ENCODE measurements at regions not wholly inside any gene's neighbourhood (a gene's known extent, or its start where the extent isn't known, plus 50 kb on each side); places are given as distances from the start of the nearest gene placed in this dataset.
"Not testable (repeated sequence)": the region's sequence is repeated elsewhere in the genome, so short reads cannot be mapped to it uniquely, and the experiment has no call there.

GRCh38 chr10:130261766-130262165 is 125.6 kb downstream of the GLRX3 start:
- DNase-seq = no peak

- DNase-seq = no peak
Observed at GRCh38 chr10:130263289-130263688, 127.1 kb downstream of the GLRX3 start.

DNA sequence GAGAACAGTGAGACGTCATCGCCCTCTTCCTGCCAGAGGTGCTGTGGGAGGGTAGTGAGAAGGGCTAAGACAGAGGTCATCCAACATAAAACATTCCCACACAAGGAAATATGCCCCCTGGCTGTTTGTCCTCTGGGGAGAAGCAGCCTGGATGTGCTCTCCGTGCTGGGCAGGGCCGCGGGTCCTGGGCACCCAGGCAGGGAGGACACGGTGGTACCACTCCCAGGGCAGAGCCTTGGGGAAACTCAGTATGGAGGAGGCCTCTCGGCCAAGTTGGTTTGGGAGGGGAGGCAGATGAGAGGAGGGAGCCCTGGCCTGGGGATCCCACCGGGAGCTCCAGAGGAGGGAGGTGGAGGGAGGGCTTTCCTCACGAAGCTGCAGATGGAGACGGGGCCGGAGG is 129.4 kb downstream of the GLRX3 start:
- DNase-seq = no peak

- no peak for DNase-seq
Observed at GRCh38 chr10:130282492-130283218, 146.5 kb downstream of the GLRX3 start.

DNA sequence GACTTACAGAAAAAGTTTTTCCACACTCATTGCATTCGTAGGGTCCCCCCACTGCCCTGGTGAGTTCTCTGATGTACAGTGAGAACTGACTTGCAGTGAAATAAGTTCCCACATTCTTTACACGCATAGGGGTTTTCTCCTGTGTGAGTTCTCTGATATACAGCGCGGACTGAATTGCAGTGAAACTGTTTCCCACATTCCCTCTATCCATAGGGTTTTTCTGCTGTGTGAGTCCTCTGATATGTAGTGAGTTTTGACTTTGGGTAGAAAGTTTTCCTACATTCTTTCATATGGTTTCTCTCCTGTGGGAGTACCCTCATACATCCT is 147.0 kb downstream of the GLRX3 start:
- no peak for DNase-seq

- DNase-seq = not testable (repeated sequence)
Observed at GRCh38 chr10:130295761-130296160, 159.6 kb downstream of the GLRX3 start.

- no peak for DNase-seq
Observed at GRCh38 chr10:130300608-130301020, 164.4 kb downstream of the GLRX3 start.

DNA sequence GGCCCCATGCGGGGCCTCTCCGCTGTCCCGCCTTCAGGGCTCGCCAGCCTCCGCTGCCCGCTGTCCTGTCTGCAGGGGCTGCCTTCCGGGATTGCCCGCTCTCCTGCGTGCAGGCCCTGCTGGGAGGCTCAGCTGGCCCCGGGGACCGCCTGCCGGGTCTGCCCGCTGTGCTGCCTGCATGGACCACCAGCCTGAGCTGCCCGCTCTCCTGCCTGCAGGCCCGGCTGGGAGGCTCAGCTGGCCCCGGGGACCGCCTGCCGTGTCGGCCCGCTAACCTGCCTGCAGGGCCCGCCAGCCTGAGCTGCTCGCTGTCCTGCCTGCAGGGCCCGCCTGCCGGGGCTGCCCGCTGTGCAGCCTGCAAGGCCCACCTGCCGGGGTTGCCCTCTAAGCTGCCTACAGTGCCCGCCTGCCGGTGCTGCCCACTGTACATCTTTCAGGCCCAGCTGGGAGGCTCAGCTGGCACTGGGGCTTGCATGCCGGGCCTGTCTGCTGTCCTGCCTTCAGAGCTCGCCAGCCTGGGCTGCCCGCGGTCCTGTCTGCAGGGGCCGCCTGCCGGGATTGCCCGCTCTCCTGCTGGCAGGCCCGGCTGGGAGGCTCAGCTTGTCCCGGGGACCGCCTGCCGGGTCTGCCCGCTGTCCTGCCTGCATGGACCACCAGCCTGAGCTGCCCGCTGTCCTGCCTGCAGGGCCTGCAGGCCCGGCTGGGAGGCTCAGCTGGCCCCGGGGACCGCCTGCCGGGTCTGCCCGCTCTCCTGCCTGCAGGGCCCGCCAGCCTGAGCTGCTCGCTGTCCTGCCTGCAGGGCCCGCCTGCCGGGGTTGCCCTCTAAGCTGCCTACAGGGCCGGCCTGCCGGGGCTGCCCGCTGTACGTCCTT is 165.1 kb downstream of the GLRX3 start:
- peak; percentile 71 for DNase-seq

- DNase-seq = no peak
Observed at GRCh38 chr10:130326954-130327353, 190.8 kb downstream of the GLRX3 start.

DNA sequence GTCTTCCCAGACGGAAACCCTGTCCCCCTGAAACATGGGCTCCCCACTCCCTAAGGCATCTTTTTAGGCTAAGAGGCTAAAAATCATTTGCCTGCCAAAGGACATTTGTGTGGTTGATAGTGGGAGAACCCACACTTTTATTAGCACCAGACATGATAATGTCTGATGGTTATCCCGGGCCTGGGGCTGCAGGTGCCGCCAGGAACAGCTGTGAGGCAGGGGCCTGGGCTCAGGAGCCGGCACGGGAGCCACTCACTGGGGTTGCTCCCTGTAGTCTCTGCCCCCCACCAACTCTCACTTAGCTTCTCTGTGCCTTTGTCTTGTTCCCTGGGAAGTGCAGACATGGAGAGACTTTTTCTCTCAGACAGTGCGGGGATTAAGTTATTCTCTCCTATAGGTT is 193.6 kb downstream of the GLRX3 start:
- no peak for DNase-seq

DNA sequence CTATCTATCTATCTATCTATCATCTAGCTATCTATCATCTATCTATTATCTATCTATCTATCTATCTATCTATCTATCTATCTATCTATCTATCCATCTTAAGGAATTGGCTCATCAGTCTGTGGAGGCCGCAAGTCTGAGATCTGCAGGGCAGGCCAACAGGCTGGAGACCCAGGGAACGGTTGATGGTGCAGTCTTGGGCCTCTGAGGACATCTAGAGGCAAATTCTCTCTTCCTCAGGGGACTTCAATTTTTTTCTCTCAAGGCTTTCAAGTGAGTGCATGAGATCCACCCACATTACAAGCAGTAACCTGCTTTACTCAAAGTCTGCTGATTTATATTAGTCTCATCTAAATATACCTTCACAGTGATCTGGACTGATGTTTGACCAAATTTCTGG is 197.0 kb downstream of the GLRX3 start:
- DNase-seq = no peak

DNA sequence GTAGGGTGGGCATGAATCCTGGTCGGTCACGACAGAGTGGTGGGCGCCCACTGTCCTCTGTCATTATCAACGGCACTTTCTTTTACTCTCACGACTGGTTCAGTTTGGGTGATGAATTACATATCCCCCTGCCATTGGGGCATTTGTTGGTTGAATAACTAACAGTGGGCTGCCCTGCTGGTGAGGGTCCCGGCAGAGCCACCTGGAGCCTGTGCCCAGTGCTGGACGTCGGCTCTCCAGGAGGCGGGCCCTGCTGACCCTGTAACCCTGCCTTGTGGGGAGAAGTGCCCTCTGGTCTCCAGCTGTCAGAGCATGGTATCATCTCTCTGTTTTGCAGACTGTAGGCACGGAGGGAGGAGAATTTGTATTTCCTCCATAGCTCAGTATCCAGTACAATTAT is 199.1 kb downstream of the GLRX3 start:
- DNase-seq = no peak

- DNase-seq = no peak
Observed at GRCh38 chr10:130336617-130337304, 200.6 kb downstream of the GLRX3 start.

DNA sequence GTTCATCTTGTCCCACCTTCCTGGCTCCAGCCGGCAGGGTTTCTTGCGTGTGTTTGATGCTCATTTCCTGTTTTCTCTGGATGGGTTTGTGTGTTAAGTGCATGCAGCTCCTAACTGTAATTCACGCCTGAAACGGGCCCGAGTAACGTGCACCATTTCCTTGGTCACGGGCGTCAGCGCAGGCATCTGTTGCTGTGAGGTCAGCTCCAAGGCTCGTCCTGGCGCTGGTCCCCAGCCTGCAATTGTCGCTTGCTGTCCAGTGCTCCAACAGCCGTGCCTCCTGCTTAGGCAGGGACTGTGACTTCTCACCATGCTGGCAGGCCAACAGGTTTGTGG is 201.1 kb downstream of the GLRX3 start:
- no peak for DNase-seq

DNA sequence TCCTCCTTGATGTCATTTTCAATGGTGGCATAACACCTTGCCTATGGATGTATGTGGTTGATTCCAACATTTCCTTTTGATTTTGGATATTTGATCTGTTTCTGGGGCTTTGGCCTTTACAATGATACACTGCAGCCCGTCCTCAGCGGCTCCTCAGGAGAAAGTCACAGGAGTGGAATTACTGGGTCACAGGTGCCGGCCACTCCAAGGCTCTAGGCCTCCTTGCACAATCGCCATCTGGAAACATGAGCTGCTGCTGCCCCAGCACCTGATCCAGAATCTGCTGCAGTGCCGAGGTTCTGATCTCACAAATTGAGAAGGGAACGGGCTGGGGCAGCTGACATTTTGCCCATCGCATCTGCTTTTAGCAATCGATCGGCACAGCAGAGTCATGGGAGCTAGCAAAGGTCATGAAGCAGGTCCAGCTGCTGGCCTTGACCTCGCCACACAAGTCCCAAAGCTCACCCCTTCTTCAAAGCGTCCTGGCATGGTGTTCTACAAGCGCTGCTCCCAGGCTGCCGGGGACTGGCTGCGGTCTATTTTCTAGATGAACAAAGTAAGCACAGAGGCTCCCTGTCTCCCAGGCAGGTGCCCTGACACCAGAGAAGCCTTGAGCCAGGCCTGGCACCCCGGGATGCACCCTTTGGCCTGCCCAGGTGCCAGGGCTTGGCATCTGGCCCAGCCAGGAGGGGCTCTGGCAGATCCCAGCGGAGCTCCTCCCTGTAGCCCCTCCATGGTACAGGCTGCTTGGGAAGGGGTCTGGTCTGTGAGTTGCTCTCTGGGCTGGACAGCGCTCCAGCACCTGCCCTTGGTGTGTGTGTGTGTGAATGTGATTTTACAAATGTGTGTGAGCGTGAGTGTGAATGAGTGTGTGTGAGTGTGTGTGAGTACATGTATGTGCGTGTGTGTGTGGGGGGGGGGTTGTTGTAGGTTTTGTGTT is 201.8 kb downstream of the GLRX3 start:
- DNase-seq = no peak

GRCh38 chr10:130338636-130339024 is 202.4 kb downstream of the GLRX3 start:
- DNase-seq = no peak

DNA sequence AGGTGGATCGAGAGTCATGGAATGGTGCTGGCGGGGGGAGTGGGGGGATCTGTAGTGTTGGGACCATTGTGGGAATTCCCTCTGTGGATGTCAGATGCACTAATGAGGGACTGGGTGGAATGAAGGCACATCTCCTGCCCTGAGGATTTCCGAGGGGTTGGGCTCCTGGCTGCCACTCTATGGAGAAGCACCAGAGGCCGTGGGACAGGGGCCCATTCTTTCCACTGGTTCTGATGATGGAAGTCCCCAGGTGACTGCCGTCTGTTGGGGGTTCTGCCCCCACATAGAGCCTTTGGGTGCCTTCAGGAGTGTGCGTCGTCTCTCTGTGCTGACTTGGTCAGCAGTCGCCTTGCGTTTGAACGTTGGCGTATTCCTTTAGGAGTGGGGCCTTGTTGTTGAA is 202.9 kb downstream of the GLRX3 start:
- no peak for DNase-seq

DNA sequence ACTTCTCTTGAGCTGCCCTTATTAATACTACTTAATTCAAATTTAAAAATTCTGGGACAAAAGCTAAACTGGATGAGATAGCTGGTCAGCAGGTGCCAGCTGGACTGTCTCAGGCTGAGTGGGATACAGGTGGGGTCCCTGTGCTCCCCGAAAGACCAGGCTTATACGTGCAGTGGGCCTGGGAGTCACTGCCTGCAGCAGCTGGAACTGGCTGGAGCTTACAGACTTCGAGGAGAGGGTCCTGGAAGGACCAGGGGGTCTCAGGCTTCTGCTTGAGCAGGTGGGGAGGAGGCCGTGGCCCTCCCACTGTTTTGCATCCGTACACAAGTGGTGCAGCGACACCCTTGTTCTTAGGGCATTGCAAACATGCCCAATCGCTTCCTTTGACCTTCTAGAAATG is 203.7 kb downstream of the GLRX3 start:
- no peak for DNase-seq

DNA sequence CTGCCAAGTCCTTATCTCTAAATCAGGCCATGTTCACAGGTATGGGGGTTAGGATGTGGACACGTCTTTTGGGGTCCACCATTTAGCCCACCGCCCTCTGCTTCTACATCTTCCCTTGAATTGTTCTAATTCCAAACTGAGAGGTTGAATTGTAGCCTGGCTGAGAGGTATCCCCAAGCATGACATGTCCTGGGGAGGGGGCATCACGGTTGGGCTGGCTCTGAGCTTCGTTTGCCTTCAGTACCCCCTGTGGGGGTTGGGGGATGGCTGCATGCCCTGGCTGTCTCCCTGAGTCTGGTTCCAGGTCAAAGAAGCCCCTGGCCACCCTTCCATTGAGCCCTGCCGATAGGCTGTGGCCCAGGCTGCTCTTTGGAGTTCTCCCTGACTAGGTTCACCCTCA is 204.6 kb downstream of the GLRX3 start:
- no peak for DNase-seq

GRCh38 chr10:130341356-130341755 is 205.2 kb downstream of the GLRX3 start:
- no peak for DNase-seq

GRCh38 chr10:130345728-130346127 is 209.5 kb downstream of the GLRX3 start:
- no peak for DNase-seq

GRCh38 chr10:130350996-130351395 is 214.8 kb downstream of the GLRX3 start:
- DNase-seq = no peak
